KMS-11 (cell line): ENCODE measurements at regions not wholly inside any gene's neighbourhood (a gene's known extent, or its start where the extent isn't known, plus 50 kb on each side); places are given as distances from the start of the nearest gene placed in this dataset.
"Not testable (repeated sequence)": the region's sequence is repeated elsewhere in the genome, so short reads cannot be mapped to it uniquely, and the experiment has no call there.

ENCODE experiments used
- H2AFZ ChIP-seq: fragments of 200-600 bp; sonication (generic); 2 replicates; pipeline ENCODE4 v1.6.1; 2016; ENCODE audit warnings: antibody characterized with exemption, mixed run types, low read depth
- H3K27ac ChIP-seq: fragments of 200-600 bp; sonication (generic); 2 replicates; pipeline ENCODE4 v1.6.1; 2016; ENCODE audit warnings: mild to moderate bottlenecking, mixed run types
- H3K27me3 ChIP-seq: fragments of 200-600 bp; sonication (generic); 2 replicates; pipeline ENCODE4 v1.6.1; 2017; ENCODE audit warnings: mild to moderate bottlenecking, low read depth, mixed run types, moderate library complexity; ENCODE audit not compliant: insufficient read depth
- H3K36me3 ChIP-seq: fragments of 200-600 bp; sonication (generic); 2 replicates; pipeline ENCODE4 v1.6.1; 2017; ENCODE audit warnings: mild to moderate bottlenecking, mixed run types; ENCODE audit not compliant: insufficient read depth
- H3K4me1 ChIP-seq: fragments of 200-600 bp; sonication (generic); 2 replicates; pipeline ENCODE4 v1.6.1; 2016; ENCODE audit warnings: mild to moderate bottlenecking, low read depth, mixed run types; ENCODE audit not compliant: poor library complexity, severe bottlenecking
- H3K4me2 ChIP-seq: fragments of 200-600 bp; sonication (generic); 2 replicates; pipeline ENCODE4 v1.7.0; 2016; ENCODE audit warnings: mild to moderate bottlenecking, mixed run types
- H3K4me3 ChIP-seq: fragments of 200-600 bp; sonication (generic); IDR thresholded peaks from 2 replicates; pipeline ENCODE4 v1.6.1; 2017; ENCODE audit warnings: low read depth, low read length, mixed read lengths; ENCODE audit not compliant: insufficient read depth
- H3K79me2 ChIP-seq: fragments of 200-600 bp; sonication (generic); 2 replicates; pipeline ENCODE4 v1.6.1; 2016; ENCODE audit warnings: low read depth, mixed run types; ENCODE audit not compliant: insufficient read depth
- H3K9ac ChIP-seq: fragments of 200-600 bp; sonication (generic); 2 replicates; pipeline ENCODE4 v1.6.1; 2016; ENCODE audit warnings: mild to moderate bottlenecking, mixed run types
- H4K20me1 ChIP-seq: fragments of 200-600 bp; sonication (generic); 2 replicates; pipeline ENCODE4 v1.6.1; 2016; ENCODE audit warnings: mild to moderate bottlenecking, mixed run types; ENCODE audit not compliant: insufficient read depth
- TF ChIP-seq, protein P1 (sequence below): fragments of 200-600 bp; sonication (generic); conservative IDR thresholded peaks from 2 replicates; pipeline ENCODE4 v1.6.1; 2017; ENCODE audit warnings: low read depth, mild to moderate bottlenecking, antibody characterized with exemption, low read length, moderate library complexity, mixed read lengths

DNA sequence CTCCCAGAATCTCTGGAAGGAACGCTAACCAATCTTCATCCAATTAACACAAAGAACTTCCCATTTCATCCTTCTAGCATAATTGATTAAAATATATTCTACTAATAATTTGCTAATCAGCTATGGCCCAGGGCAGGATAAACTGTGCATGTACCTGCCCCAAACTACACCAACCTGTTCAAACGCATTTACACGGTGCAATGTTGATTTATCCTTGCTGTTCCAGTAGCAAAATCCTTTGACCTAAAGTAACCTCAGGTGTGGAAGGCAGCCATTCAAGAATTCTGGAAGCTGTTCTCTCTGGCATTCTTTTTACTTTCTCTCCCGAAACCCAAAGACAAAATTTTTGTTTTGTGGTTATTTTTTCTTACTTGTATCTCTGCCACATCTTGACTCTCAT, 309.4 kb downstream of the ZNF674 start:
- H3K4me3 ChIP-seq, result no peak overlapping the region
- H4K20me1 ChIP-seq, result no peaks in the 10 kb centered on the region
- no peak overlapping the region for H3K9ac ChIP-seq
- H3K27me3 ChIP-seq, result no peaks in the 10 kb centered on the region
- H3K4me1 ChIP-seq, result no peaks in the 10 kb centered on the region
- no peak overlapping the region for H3K27ac ChIP-seq
- no peaks in the 10 kb centered on the region for H3K79me2 ChIP-seq
- no peak overlapping the region for H3K4me2 ChIP-seq
- no peaks in the 10 kb centered on the region for H3K36me3 ChIP-seq
- no peak overlapping the region for H2AFZ ChIP-seq
- TF ChIP-seq, protein P1, sequence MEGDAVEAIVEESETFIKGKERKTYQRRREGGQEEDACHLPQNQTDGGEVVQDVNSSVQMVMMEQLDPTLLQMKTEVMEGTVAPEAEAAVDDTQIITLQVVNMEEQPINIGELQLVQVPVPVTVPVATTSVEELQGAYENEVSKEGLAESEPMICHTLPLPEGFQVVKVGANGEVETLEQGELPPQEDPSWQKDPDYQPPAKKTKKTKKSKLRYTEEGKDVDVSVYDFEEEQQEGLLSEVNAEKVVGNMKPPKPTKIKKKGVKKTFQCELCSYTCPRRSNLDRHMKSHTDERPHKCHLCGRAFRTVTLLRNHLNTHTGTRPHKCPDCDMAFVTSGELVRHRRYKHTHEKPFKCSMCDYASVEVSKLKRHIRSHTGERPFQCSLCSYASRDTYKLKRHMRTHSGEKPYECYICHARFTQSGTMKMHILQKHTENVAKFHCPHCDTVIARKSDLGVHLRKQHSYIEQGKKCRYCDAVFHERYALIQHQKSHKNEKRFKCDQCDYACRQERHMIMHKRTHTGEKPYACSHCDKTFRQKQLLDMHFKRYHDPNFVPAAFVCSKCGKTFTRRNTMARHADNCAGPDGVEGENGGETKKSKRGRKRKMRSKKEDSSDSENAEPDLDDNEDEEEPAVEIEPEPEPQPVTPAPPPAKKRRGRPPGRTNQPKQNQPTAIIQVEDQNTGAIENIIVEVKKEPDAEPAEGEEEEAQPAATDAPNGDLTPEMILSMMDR, result no peak

DNA sequence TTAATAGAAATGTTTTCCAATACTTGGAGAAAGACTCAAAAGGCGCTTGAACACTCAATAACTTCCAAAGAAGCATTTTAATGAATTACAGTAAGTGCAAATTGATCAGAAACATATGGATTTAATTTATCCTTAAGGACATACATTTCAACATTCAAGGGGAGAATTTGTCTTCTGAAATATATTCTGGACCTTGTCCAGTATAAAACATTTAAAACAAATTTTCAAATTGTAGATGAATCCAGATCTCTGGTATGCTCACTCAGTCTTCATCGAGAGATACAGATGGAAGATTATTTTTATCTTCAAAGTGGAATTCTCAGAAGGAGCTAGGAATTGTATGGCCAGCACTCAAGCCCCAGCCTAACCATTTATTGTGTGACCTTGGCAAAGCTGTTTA, 310.4 kb downstream of the ZNF674 start:
- H4K20me1 ChIP-seq, result no peaks in the 10 kb centered on the region
- no peaks in the 10 kb centered on the region for H3K79me2 ChIP-seq

GRCh38 chrX:46228389-46228788, 316.8 kb downstream of the ZNF674 start:
- Histone ChIP-seq H3K27ac (no peak overlapping the region), H3K27me3 (no peaks in the 10 kb centered on the region), H3K4me2 (no peak overlapping the region), H2AFZ (no peak overlapping the region), H3K4me3 (no peak overlapping the region), H3K9ac (no peak overlapping the region), H3K4me1 (no peaks in the 10 kb centered on the region), H4K20me1 (no peaks in the 10 kb centered on the region), H3K79me2 (no peaks in the 10 kb centered on the region), H3K36me3 (no peaks in the 10 kb centered on the region)
- TF ChIP-seq, protein P1, result no peak

More for the DNA sequence above, 310.4 kb downstream of the ZNF674 start:
- Histone ChIP-seq H2AFZ (no peak overlapping the region), H3K27ac (no peak overlapping the region), H3K9ac (no peak overlapping the region), H3K4me2 (no peak overlapping the region), H3K36me3 (no peaks in the 10 kb centered on the region), H3K4me3 (no peak overlapping the region), H3K4me1 (no peaks in the 10 kb centered on the region), H3K27me3 (no peaks in the 10 kb centered on the region)
- TF ChIP-seq, protein P1, result no peak

DNA sequence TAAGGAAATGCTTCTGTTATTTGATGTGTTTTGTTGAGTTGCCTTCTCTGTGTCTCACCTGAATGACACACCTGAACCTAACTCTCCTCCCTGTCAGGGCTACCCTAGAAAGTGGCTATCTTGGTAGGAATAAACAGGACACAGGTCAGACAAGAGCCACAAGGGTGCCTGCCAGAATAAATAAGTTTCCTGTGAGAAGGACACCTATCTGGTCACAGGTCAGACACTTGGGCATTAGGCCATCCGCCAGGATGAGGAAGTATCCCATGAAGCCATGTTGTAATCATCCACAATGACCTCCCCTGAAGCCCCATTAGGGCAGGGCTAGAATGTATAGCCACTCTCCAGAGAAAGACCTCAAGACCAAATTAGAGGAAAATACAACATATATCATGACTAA, 318.8 kb downstream of the ZNF674 start:
- H3K4me1 ChIP-seq, result no peaks in the 10 kb centered on the region
- H3K27me3 ChIP-seq, result no peaks in the 10 kb centered on the region
- TF ChIP-seq, protein P1, result no peak
- no peak overlapping the region for H3K27ac ChIP-seq
- no peak overlapping the region for H3K4me3 ChIP-seq
- H4K20me1 ChIP-seq, result no peaks in the 10 kb centered on the region
- H3K4me2 ChIP-seq, result no peak overlapping the region
- H3K9ac ChIP-seq, result no peak overlapping the region
- no peaks in the 10 kb centered on the region for H3K79me2 ChIP-seq
- H3K36me3 ChIP-seq, result no peaks in the 10 kb centered on the region
- no peak overlapping the region for H2AFZ ChIP-seq

GRCh38 chrX:46223499-46223898, 321.7 kb downstream of the ZNF674 start:
- H3K4me3 ChIP-seq, H3K36me3 ChIP-seq, H3K4me2 ChIP-seq, H3K4me1 ChIP-seq, H2AFZ ChIP-seq, H3K9ac ChIP-seq, H4K20me1 ChIP-seq, H3K79me2 ChIP-seq, H3K27ac ChIP-seq, H3K27me3 ChIP-seq: not testable (repeated sequence)
